ENCODE measurements at regions not wholly inside any gene's neighbourhood (a gene's known extent, or its start where the extent isn't known, plus 50 kb on each side); places are given as distances from the start of the nearest gene placed in this dataset.

- in situ Hi-C loops (cut with HindIII; ENCODE audit: extremely low pct_ligation_motif_present, low pct_unique_long_range_greater_than_20kb) (no loop called here), intact Hi-C loops (cut with micrococcal nuclease; ENCODE audit: unreplicated experiment) (no loop called here)
- H3K4me3 ChIP-seq (replicated peaks in 1 of 3; ENCODE audit: insufficient read depth in 1 of 3, low read depth in 2 of 3, low read length in 3 of 3) = no peak overlapping the region
- TF ChIP-seq ATF1 (CRISPR knock-in tag; IDR thresholded peaks at IDR 0.05) (no peak), CCDC6 (CRISPR knock-in tag; IDR thresholded peaks at IDR 0.05) (no peak), IKZF4 (CRISPR knock-in tag; IDR thresholded peaks at IDR 0.05; ENCODE audit: borderline replicate concordance, low read depth, not compliant biosample characterization) (no peak), ZNF577 (CRISPR knock-in tag; IDR thresholded peaks at IDR 0.05; ENCODE audit: borderline replicate concordance, low read depth) (no peak), TERF1 (CRISPR knock-in tag; IDR thresholded peaks at IDR 0.05) (no peak), ZBTB3 (CRISPR knock-in tag; IDR thresholded peaks at IDR 0.05; ENCODE audit: borderline replicate concordance, low read depth) (no peak)
- POLR2A ChIA-PET = no interaction called here
- H3K27me3 ChIP-seq (ENCODE audit: control insufficient read depth in 1 of 2, insufficient read depth in 2 of 2, low read length in 2 of 2) = no peaks in the 10 kb centered on the region
- FAIRE-seq (no peak), DNase-seq (ENCODE audit: low spot score) (no peak), ATAC-seq (no peak)
- CTCF ChIA-PET (ENCODE audit: low intra/inter-chr PET ratio, low total read pairs) = no interaction called here
- BruUV-seq (replicated peaks) = no TSS peak
- no peaks in the 10 kb centered on the region for H4K20me1 ChIP-seq (ENCODE audit: insufficient read depth, low read length)
- no peaks in the 10 kb centered on the region for H3K79me2 ChIP-seq (ENCODE audit: insufficient read depth, low read length)
- H3K36me3 ChIP-seq (replicated peaks in 1 of 2; ENCODE audit: control insufficient read depth in 1 of 2, insufficient read depth in 2 of 2, low read length in 2 of 2) = no peaks in the 10 kb centered on the region
- 0% methylated on average over 3 of the region's 3 CpGs for WGBS (ENCODE audit: low lambda C conversion rate)
- H3K27ac ChIP-seq (ENCODE audit: extremely low read length, insufficient read depth, low read length) = no peak overlapping the region
- no peaks in the 10 kb centered on the region for H3K9me3 ChIP-seq (ENCODE audit: low read length)
- no peak overlapping the region for H2AFZ ChIP-seq (ENCODE audit: low read length)
- H3K4me2 ChIP-seq (ENCODE audit: low read depth, low read length) = no peak overlapping the region
- no peaks in the 10 kb centered on the region for H3K4me1 ChIP-seq (ENCODE audit: insufficient read depth, low read length)
- H3K9ac ChIP-seq (ENCODE audit: insufficient read depth, low read depth, low read length) = no peak overlapping the region
These were observed 82.6 kb upstream of the ADAMTS19 start for GRCh38 chr5:129377504-129377903.

- CTCF ChIA-PET (ENCODE audit: low intra/inter-chr PET ratio, low total read pairs) = no interaction called here
These were observed 81.1 kb upstream of the ADAMTS19 start for GRCh38 chr5:129378961-129379360.

More at GRCh38 chr5:129378961-129379360, 81.1 kb upstream of the ADAMTS19 start:
- BruUV-seq (replicated peaks) = no TSS peak
- TF ChIP-seq ZNF652 (CRISPR knock-in tag; IDR thresholded peaks at IDR 0.05; ENCODE audit: borderline replicate concordance, low read depth) (no peak), ZNF557 (CRISPR knock-in tag; IDR thresholded peaks at IDR 0.05) (no peak), ZNF75D (CRISPR knock-in tag; IDR thresholded peaks at IDR 0.05; ENCODE audit: borderline replicate concordance) (no peak), CREBL2 (CRISPR knock-in tag; IDR thresholded peaks at IDR 0.05; ENCODE audit: borderline replicate concordance) (no peak), ZNF530 (CRISPR knock-in tag; IDR thresholded peaks at IDR 0.05; ENCODE audit: low read depth) (no peak), HDAC6 (IDR thresholded peaks at IDR 0.05; ENCODE audit: low read depth, low read length) (no peak)
- no peaks in the 10 kb centered on the region for H3K27me3 ChIP-seq (ENCODE audit: control insufficient read depth in 1 of 2, insufficient read depth in 2 of 2, low read length in 2 of 2)
- ATAC-seq (no peak), DNase-seq (ENCODE audit: low spot score) (no peak), FAIRE-seq (no peak)
- POLR2A ChIA-PET = no interaction called here
- no peaks in the 10 kb centered on the region for H3K36me3 ChIP-seq (replicated peaks in 1 of 2; ENCODE audit: control insufficient read depth in 1 of 2, insufficient read depth in 2 of 2, low read length in 2 of 2)
- H2AFZ ChIP-seq (ENCODE audit: low read length) = no peak overlapping the region
- no peaks in the 10 kb centered on the region for H3K9me3 ChIP-seq (ENCODE audit: low read length)
- intact Hi-C loops (cut with micrococcal nuclease; ENCODE audit: unreplicated experiment) (no loop called here), in situ Hi-C loops (cut with HindIII; ENCODE audit: extremely low pct_ligation_motif_present, low pct_unique_long_range_greater_than_20kb) (no loop called here)
- H3K4me1 ChIP-seq (ENCODE audit: insufficient read depth, low read length) = no peaks in the 10 kb centered on the region
- H3K4me3 ChIP-seq (replicated peaks in 1 of 3; ENCODE audit: insufficient read depth in 1 of 3, low read depth in 2 of 3, low read length in 3 of 3) = no peak overlapping the region
- WGBS (ENCODE audit: low lambda C conversion rate) = 15% methylated on average over 2 of the region's 2 CpGs
- no peaks in the 10 kb centered on the region for H3K79me2 ChIP-seq (ENCODE audit: insufficient read depth, low read length)
- no peaks in the 10 kb centered on the region for H4K20me1 ChIP-seq (ENCODE audit: insufficient read depth, low read length)
- no peak overlapping the region for H3K9ac ChIP-seq (ENCODE audit: insufficient read depth, low read depth, low read length)
- no peak overlapping the region for H3K27ac ChIP-seq (ENCODE audit: extremely low read length, insufficient read depth, low read length)
- H3K4me2 ChIP-seq (ENCODE audit: low read depth, low read length) = no peak overlapping the region

Data from HepG2 (cell line).